ENCODE measurements at regions not wholly inside any gene's neighbourhood (a gene's known extent, or its start where the extent isn't known, plus 50 kb on each side); places are given as distances from the start of the nearest gene placed in this dataset.
A peak's percentile ranks its signal among the peaks of the same experiment; 100 is the strongest.

DNA sequence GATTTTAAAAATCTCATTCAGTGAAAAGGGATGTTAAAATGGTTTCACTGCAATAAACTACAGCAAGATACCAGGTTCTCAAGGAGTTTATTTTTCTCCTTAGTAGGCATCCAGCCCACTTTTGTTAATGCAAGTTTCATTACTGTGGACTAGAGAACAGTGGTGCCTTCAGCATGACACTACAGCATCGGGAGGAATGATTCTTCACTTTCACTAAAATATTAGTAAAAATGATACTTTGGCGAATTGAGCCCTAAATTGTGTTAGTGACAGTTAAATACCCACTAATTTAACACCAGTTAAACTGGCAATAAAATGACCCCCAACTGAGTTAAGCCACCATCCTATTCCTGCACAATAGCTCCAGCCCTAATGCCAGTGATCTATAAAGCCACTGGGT, 152.2 kb upstream of the MPDZ start:
- Histone ChIP-seq H3K27ac (no peak overlapping the region), H3K4me3 (no peak overlapping the region)
- TF ChIP-seq, protein P1, sequence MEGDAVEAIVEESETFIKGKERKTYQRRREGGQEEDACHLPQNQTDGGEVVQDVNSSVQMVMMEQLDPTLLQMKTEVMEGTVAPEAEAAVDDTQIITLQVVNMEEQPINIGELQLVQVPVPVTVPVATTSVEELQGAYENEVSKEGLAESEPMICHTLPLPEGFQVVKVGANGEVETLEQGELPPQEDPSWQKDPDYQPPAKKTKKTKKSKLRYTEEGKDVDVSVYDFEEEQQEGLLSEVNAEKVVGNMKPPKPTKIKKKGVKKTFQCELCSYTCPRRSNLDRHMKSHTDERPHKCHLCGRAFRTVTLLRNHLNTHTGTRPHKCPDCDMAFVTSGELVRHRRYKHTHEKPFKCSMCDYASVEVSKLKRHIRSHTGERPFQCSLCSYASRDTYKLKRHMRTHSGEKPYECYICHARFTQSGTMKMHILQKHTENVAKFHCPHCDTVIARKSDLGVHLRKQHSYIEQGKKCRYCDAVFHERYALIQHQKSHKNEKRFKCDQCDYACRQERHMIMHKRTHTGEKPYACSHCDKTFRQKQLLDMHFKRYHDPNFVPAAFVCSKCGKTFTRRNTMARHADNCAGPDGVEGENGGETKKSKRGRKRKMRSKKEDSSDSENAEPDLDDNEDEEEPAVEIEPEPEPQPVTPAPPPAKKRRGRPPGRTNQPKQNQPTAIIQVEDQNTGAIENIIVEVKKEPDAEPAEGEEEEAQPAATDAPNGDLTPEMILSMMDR (IDR thresholded peaks at IDR 0.05): no peak
- DNase-seq (ENCODE audit: low spot score): no peak

DNA sequence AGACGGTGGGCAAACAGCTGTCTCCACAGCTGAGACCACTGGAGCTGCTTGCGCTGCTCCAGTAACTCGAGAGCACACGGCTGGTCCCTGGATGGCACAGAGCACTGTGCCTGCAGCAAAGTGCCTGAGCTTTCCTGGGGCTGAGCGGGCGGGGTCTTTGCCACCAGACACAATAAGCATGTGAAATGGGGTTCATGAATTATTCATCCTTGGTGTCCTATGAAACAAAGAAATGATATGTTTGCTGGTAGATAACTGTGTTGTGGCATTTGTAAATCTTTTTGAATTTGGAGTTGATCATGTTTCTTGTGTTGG, 151.7 kb upstream of the MPDZ start:
- no peak for DNase-seq (ENCODE audit: low spot score)
- TF ChIP-seq, protein P1 (IDR thresholded peaks at IDR 0.05): no peak
- no peak overlapping the region for H3K4me3 ChIP-seq
- no peak overlapping the region for H3K27ac ChIP-seq

DNA sequence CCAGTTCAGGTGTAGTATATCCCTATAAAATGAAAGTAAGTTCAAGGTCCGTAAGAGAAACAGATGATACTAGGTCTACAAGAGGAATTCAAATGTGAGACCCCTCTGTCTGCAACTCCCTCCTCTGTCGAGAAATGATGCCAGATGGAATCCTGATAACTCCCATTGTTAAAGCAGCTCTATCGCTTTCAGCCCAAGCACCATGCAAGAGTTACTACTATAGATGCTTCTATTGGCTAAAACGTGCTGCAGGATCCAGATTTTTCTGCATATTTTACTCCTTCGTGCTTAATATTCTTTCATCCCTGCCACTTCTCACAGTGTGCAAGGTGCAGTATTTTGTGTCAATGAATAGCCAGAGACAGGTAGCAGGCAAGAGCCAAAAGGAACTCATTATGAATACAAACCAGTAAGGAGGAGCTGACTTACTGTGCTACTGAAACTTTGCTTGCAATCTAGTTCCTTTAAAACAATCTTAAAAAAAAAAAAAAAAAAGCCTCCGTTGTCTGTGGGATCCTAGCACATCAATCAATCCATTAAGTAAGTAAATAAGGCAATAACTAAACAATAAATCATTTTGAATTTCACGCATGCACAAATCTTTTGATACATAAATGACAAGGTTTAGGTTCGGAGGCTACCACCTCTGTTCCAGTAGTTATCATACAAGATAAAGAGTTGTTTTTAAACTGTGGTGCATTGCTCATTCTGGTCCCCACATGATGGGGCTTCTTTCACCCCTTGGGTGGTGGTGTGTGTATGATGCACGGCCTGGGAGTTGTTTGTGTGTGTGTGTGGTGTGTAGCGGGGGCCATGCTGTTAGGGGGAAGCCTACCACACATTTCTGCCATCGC, 151.1 kb upstream of the MPDZ start:
- H3K27ac ChIP-seq: no peak overlapping the region
- H3K4me3 ChIP-seq: peak overlapping the region; percentile 6
- no peak for DNase-seq (ENCODE audit: low spot score)
- TF ChIP-seq, protein P1 (IDR thresholded peaks at IDR 0.05): no peak

DNA sequence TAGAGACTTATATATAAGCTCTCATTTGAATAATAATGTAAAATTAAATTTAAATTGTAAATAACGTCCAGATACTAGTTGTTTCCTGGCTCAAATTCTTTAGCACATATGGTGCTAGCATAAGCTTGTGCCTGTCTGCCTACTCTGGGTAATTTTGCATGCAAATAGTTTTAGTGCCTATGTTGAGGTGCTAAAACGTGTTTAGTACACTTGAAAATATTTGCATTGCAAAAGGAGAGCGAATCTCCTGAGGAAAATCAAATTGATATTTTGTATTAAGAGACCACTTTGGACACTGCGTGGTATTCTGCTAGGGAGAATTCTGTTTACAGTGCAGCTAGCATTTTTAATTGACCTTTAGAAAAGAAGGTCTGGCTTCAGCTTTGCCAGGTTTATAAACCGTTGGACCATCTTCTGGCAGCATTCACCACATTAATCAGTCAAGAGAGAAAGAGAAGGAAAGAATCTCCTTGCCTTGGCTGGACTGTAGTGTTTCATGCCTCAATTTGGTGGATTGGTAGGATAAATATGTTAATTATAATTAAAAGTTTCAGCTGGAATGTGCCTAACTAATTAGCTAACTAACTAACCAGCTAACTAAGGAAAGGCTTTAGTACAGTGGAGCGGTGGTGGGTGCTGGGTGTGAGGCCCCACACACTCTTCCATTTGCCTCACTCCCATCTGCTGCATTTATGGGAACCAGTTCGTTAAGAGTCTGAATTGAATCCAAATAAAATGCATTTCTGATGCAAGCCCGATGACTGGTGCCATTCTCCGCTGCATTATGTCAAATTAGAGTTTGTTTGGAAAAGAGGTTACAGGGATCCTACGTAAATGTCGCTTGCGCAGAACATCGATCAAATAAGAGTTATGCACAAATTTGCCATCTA, 150.1 kb upstream of the MPDZ start:
- H3K27ac ChIP-seq: no peak overlapping the region
- DNase-seq (ENCODE audit: low spot score): no peak
- TF ChIP-seq, protein P1 (IDR thresholded peaks at IDR 0.05): no peak
- no peak overlapping the region for H3K4me3 ChIP-seq

DNA sequence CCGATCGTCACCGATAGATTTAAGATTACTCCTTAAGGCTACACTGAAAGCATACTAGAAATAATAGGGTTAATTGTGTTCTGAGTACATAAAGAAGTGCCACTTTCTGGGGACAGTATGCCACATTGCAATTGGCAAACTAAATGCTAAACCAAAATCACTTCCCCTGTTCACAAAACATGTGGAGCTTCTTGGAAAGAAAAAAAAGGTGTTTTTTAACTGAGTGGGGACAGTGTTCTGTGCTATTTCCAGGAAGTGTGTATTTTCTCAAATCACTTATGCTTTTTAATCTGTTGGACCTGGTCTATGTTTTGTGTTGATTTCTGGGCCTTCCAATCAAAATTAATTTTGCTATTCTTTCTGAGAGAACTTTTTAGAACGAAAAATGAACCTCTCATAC, 149.3 kb upstream of the MPDZ start:
- Histone ChIP-seq H3K4me3 (no peak overlapping the region), H3K27ac (no peak overlapping the region)
- no peak for DNase-seq (ENCODE audit: low spot score)
- TF ChIP-seq, protein P1 (IDR thresholded peaks at IDR 0.05): no peak

DNA sequence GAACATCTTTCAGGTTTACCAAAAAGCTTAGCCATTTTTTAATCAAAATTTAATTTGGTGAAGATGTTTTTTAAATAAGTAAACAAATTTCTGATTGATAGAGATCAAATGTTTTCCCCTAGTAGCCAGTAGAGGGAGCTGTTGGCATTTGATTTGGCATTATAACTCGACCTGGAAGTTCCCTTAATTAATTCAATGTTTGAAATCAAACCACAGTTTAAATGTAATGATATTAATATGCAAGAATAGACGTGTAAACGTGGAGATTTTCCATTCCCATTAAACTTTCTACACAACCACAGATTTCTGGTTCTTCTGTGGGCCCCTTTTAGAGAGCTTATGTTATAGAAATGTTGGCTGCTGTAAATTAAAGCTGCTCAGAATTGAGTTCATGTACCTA, 148.1 kb upstream of the MPDZ start:
- H3K27ac ChIP-seq: no peak overlapping the region
- DNase-seq (ENCODE audit: low spot score): no peak
- no peak overlapping the region for H3K4me3 ChIP-seq
- TF ChIP-seq, protein P1 (IDR thresholded peaks at IDR 0.05): peak; percentile 66
